Activated CD4-positive, alpha-beta T cell treated with anti-CD3 and anti-CD28 coated beads, Interleukin-2, amount 10 ng/mL, durations not matched to agents 24 days and 14 days (primary cell): ENCODE measurements at regions not wholly inside any gene's neighbourhood (a gene's known extent, or its start where the extent isn't known, plus 50 kb on each side); places are given as distances from the start of the nearest gene placed in this dataset.

Experiments used
- DNase-seq: peaks from one replicate; pipeline ENCODE4 v3.0.0; 2022
- H3K27ac Mint-ChIP-seq: one replicate; pipeline ENCODE4 v1.8.0; 2022; ENCODE audit warnings: mild to moderate bottlenecking, mixed read lengths
- H3K27me3 Mint-ChIP-seq: one replicate; pipeline ENCODE4 v1.8.0; 2022; ENCODE audit warnings: mixed read lengths
- H3K36me3 Mint-ChIP-seq: one replicate; pipeline ENCODE4 v1.8.0; 2022; ENCODE audit warnings: low read depth, mild to moderate bottlenecking, mixed read lengths
- H3K4me1 Mint-ChIP-seq: one replicate; pipeline ENCODE4 v1.8.0; 2021; ENCODE audit warnings: mixed read lengths
- H3K4me3 Mint-ChIP-seq: one replicate; pipeline ENCODE4 v1.8.0; 2022; ENCODE audit warnings: mild to moderate bottlenecking, moderate library complexity, mixed read lengths
- H3K9me3 Mint-ChIP-seq: one replicate; pipeline ENCODE4 v1.8.0; 2021; ENCODE audit warnings: mixed read lengths
- intact Hi-C: fragments of 100-400 bp; cut with micrococcal nuclease; formaldehyde crosslinking; loops from one replicate; pipeline ENCODE4 v1.15.1; 2023

GRCh38 chr3:194077602-194078001, 58.3 kb upstream of the HES1 start:
- Mint-ChIP-seq H3K9me3 (no peaks in the 10 kb centered on the region), H3K27me3 (peaks cover 74% of the 10 kb centered on the region), H3K27ac (no peak overlapping the region), H3K4me3 (no peak overlapping the region), H3K36me3 (no peaks in the 10 kb centered on the region), H3K4me1 (no peaks in the 10 kb centered on the region)
- intact Hi-C loops, result no loop called here
- no peak for DNase-seq

DNA sequence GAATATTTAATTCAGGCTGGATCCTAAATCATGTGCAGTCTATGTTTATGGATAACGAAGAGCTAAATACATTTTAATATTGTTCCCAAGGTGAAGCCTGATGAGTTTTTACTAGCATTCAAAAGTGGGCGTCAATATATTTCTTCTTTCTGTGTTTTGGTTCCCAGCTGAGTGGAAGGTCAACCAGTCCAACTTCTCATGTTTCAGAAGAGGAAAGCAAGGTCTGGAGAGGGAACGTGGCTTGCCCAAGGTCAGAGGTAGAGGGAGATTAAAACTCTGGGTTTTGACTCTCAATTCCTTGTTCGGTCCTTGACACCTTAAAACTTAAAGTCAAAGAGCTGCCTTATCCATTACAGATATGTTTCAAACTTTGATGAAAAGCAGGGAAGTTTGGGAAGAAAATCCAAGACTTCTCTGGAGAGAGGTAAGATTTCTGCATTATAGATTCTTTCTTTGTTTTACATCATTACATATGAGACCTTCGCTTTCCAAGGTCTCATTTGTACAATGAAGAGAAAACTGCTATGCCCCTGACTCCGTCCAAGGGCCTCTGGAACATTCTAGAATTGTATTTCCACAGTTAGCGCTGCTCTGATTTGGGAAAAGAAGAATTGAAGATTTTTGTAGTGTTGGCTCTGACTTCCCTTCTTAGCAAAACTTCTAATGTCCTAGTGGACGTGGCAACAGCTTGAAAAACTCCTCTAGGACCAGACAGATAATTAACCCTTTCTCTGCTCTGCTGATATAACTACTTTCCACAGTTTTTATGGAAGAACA, 57.7 kb upstream of the HES1 start:
- H3K9me3 Mint-ChIP-seq, result no peaks in the 10 kb centered on the region
- peaks cover 69% of the 10 kb centered on the region for H3K27me3 Mint-ChIP-seq
- intact Hi-C loops, result no loop called here
- H3K27ac Mint-ChIP-seq, result no peak overlapping the region
- no peaks in the 10 kb centered on the region for H3K36me3 Mint-ChIP-seq
- no peak for DNase-seq
- H3K4me3 Mint-ChIP-seq, result no peak overlapping the region
- H3K4me1 Mint-ChIP-seq, result no peaks in the 10 kb centered on the region

GRCh38 chr3:194079702-194080172, 56.2 kb upstream of the HES1 start:
- Mint-ChIP-seq H3K4me1 (peaks cover 7% of the 10 kb centered on the region), H3K9me3 (no peaks in the 10 kb centered on the region), H3K4me3 (no peak overlapping the region), H3K27ac (no peak overlapping the region), H3K36me3 (no peaks in the 10 kb centered on the region), H3K27me3 (peaks cover 58% of the 10 kb centered on the region)
- intact Hi-C loops, result no loop called here
- no peak for DNase-seq

DNA sequence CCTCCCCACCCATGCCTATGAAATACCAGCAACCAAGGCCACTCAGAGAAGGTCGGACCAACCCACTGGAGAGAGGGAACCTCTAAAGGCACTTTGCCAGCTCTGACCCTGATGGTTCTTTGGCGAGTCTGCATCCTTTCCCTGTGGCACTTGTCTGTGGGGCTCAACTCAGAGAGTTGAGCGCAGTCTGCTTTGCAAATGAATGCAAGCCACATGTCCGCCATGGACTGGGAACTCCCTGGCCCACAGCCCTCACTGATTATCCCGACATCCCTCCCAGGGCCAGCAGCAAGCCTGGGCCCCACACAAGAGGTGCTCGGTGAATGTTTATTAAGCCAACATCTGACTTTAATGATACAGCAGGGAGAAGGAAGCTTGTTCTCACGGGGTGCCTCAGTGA, 55.5 kb upstream of the HES1 start:
- intact Hi-C loops, result no loop called here
- H3K36me3 Mint-ChIP-seq, result no peaks in the 10 kb centered on the region
- peaks cover 12% of the 10 kb centered on the region for H3K4me1 Mint-ChIP-seq
- DNase-seq, result no peak
- no peak overlapping the region for H3K4me3 Mint-ChIP-seq
- no peaks in the 10 kb centered on the region for H3K9me3 Mint-ChIP-seq
- H3K27me3 Mint-ChIP-seq, result peaks cover 53% of the 10 kb centered on the region
- H3K27ac Mint-ChIP-seq, result no peak overlapping the region

GRCh38 chr3:194080913-194081800, 54.8 kb upstream of the HES1 start:
- intact Hi-C loops, result no loop called here
- Mint-ChIP-seq H3K27ac (no peak overlapping the region), H3K36me3 (no peaks in the 10 kb centered on the region), H3K4me3 (no peak overlapping the region), H3K9me3 (no peaks in the 10 kb centered on the region), H3K4me1 (peaks cover 12% of the 10 kb centered on the region), H3K27me3 (peaks cover 51% of the 10 kb centered on the region)
- no peak for DNase-seq

DNA sequence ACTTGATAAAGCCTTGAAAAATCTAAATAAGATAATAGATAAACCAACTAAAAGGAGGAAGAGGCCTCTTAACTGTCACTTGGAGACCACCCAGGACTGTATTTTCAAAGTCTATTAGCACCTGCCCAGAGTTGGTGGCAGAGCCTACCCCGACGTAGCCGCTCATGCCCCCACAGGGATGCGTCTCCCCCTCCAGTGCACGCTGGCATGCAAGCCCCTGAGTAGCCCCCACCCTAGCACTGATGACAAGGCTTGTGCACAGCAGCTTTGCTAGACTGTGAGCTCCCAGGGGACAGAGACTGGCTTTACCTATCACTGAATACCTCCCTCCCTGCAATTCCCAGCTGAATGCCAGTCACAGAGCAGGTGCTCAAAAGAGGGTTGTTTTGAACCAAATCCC, 54.1 kb upstream of the HES1 start:
- H3K27me3 Mint-ChIP-seq, result peaks cover 48% of the 10 kb centered on the region
- H3K4me1 Mint-ChIP-seq, result peaks cover 12% of the 10 kb centered on the region
- DNase-seq, result no peak
- no peak overlapping the region for H3K27ac Mint-ChIP-seq
- H3K36me3 Mint-ChIP-seq, result no peaks in the 10 kb centered on the region
- H3K4me3 Mint-ChIP-seq, result no peak overlapping the region
- intact Hi-C loops, result no loop called here
- H3K9me3 Mint-ChIP-seq, result no peaks in the 10 kb centered on the region

GRCh38 chr3:194082743-194083636, 53.0 kb upstream of the HES1 start:
- DNase-seq, result no peak
- H3K36me3 Mint-ChIP-seq, result no peaks in the 10 kb centered on the region

GRCh38 chr3:194083637-194084224, 52.2 kb upstream of the HES1 start:
- no peak overlapping the region for H3K4me3 Mint-ChIP-seq
- no peaks in the 10 kb centered on the region for H3K36me3 Mint-ChIP-seq
- peaks cover 12% of the 10 kb centered on the region for H3K4me1 Mint-ChIP-seq
- no peaks in the 10 kb centered on the region for H3K9me3 Mint-ChIP-seq
- peaks cover 35% of the 10 kb centered on the region for H3K27me3 Mint-ChIP-seq
- H3K27ac Mint-ChIP-seq, result no peak overlapping the region
- intact Hi-C loops, result no loop called here
- DNase-seq, result no peak

More at GRCh38 chr3:194082743-194083636, 53.0 kb upstream of the HES1 start:
- H3K4me1 Mint-ChIP-seq, result peaks cover 12% of the 10 kb centered on the region
- intact Hi-C loops, result no loop called here
- H3K9me3 Mint-ChIP-seq, result no peaks in the 10 kb centered on the region
- peaks cover 41% of the 10 kb centered on the region for H3K27me3 Mint-ChIP-seq
- H3K27ac Mint-ChIP-seq, result no peak overlapping the region
- H3K4me3 Mint-ChIP-seq, result no peak overlapping the region

DNA sequence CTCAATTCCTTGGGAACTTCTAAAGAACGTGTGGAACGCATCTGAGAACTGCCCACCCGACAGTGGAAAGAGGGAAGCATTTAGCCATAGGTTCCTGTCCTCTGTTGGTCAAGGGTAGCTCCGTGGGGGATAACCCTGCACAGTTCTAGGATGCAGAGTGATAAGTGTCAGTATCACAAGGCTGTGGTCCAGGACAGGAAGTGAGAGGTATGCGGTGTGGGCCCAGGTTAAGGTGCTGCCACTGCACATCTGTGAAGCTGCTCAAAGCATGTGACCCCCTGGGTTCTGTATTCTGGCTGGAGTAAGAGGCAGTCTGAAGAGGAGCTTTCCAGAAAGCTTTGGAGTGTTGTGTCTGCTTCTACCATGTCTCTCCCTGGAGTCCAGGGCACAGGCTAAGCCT, 51.7 kb upstream of the HES1 start:
- Mint-ChIP-seq H3K4me3 (no peak overlapping the region), H3K4me1 (peaks cover 14% of the 10 kb centered on the region), H3K36me3 (no peaks in the 10 kb centered on the region), H3K27me3 (peaks cover 31% of the 10 kb centered on the region), H3K27ac (no peak overlapping the region), H3K9me3 (no peaks in the 10 kb centered on the region)
- intact Hi-C loops, result no loop called here
- peak; percentile 74 for DNase-seq
